ENCODE measurements at regions not wholly inside any gene's neighbourhood (a gene's known extent, or its start where the extent isn't known, plus 50 kb on each side); places are given as distances from the start of the nearest gene placed in this dataset.

- TF ChIP-seq CTCF (conservative IDR thresholded peaks at IDR 0.05 in 1 of 2, IDR thresholded peaks at IDR 0.05 in 1 of 2; ENCODE audit: low read depth in 1 of 2, low read length in 2 of 2): no peak
- no peak for TF ChIP-seq EZH2 (IDR thresholded peaks at IDR 0.05; ENCODE audit: low read length, missing control alignments)
Observed at GRCh38 chr2:142330458-142330857, 199.6 kb upstream of the LRP1B start.
